ENCODE measurements at regions not wholly inside any gene's neighbourhood (a gene's known extent, or its start where the extent isn't known, plus 50 kb on each side); places are given as distances from the start of the nearest gene placed in this dataset.

DNA sequence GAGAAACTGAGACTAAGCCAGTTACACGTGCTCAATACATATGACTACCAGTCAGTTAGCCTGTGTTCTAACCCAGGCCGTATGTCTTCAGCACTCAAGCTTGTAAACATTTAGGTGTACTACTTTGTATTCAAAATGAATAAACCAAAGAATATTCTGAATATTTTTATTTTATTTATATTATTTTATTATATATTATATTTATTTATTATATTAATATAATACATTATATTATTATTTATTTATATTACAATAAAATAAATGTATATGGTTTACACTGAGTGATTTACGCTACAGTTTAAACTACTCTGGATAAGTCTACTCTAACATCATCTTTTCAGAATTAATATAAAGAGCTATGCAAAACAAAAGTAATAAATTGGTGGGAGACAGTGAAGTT is 691.5 kb downstream of the CENPC start:
- CTCF ChIA-PET, result no interaction called here
- no peak overlapping the region for H3K27ac Mint-ChIP-seq
- POLR2A ChIA-PET, result no interaction called here
- no peaks in the 10 kb centered on the region for H3K27me3 Mint-ChIP-seq
- intact Hi-C loops (cut with micrococcal nuclease), result no loop called here
- H3K36me3 Mint-ChIP-seq (ENCODE audit: low read depth), result no peaks in the 10 kb centered on the region
- DNase-seq, result no peak
- H3K4me3 Mint-ChIP-seq, result no peak overlapping the region
- TF ChIP-seq, protein P1, sequence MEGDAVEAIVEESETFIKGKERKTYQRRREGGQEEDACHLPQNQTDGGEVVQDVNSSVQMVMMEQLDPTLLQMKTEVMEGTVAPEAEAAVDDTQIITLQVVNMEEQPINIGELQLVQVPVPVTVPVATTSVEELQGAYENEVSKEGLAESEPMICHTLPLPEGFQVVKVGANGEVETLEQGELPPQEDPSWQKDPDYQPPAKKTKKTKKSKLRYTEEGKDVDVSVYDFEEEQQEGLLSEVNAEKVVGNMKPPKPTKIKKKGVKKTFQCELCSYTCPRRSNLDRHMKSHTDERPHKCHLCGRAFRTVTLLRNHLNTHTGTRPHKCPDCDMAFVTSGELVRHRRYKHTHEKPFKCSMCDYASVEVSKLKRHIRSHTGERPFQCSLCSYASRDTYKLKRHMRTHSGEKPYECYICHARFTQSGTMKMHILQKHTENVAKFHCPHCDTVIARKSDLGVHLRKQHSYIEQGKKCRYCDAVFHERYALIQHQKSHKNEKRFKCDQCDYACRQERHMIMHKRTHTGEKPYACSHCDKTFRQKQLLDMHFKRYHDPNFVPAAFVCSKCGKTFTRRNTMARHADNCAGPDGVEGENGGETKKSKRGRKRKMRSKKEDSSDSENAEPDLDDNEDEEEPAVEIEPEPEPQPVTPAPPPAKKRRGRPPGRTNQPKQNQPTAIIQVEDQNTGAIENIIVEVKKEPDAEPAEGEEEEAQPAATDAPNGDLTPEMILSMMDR (IDR thresholded peaks at IDR 0.05), result no peak
- no peaks in the 10 kb centered on the region for H3K4me1 Mint-ChIP-seq (ENCODE audit: low read depth)
- ATAC-seq, result no peak
- no peaks in the 10 kb centered on the region for H3K9me3 Mint-ChIP-seq

DNA sequence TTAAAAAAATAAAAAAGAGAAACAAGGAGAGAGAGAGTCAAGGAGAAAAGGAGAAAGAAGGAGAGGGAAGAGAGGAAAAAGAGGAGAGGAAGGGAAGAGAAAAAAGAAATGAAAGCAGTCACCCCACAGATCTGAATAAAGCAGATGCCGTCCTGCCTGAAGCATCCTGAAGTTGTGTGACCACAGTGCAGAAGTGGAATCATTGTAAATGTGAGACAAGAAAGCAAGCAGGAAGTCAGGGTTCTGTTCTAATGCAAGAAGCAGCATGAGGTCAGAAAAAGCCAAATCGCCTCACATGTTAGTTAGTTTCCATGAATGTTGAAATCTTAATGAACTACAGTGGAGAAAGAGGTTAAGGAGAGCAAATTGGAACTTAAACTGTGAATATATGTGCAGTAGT is 692.5 kb downstream of the CENPC start:
- Mint-ChIP-seq H3K4me3 (no peak overlapping the region), H3K27me3 (no peaks in the 10 kb centered on the region), H3K27ac (no peak overlapping the region), H3K9me3 (no peaks in the 10 kb centered on the region), H3K36me3 (ENCODE audit: low read depth) (no peaks in the 10 kb centered on the region), H3K4me1 (ENCODE audit: low read depth) (no peaks in the 10 kb centered on the region)
- ATAC-seq (no peak), DNase-seq (no peak)
- intact Hi-C loops (cut with micrococcal nuclease), result no loop called here
- TF ChIP-seq, protein P1 (IDR thresholded peaks at IDR 0.05), result no peak
- ChIA-PET POLR2A (no interaction called here), CTCF (no interaction called here)

- H3K27me3 Mint-ChIP-seq, result no peaks in the 10 kb centered on the region
- no peaks in the 10 kb centered on the region for H3K4me1 Mint-ChIP-seq (ENCODE audit: low read depth)
- no peak overlapping the region for H3K4me3 Mint-ChIP-seq
- ChIA-PET CTCF (no interaction called here), POLR2A (no interaction called here)
- TF ChIP-seq, protein P1 (IDR thresholded peaks at IDR 0.05), result no peak
- DNase-seq (no peak), ATAC-seq (no peak)
- intact Hi-C loops (cut with micrococcal nuclease), result no loop called here
- no peaks in the 10 kb centered on the region for H3K9me3 Mint-ChIP-seq
- no peak overlapping the region for H3K27ac Mint-ChIP-seq
- no peaks in the 10 kb centered on the region for H3K36me3 Mint-ChIP-seq (ENCODE audit: low read depth)
Observed at GRCh38 chr4:66849596-66849995, 695.7 kb downstream of the CENPC start.

DNA sequence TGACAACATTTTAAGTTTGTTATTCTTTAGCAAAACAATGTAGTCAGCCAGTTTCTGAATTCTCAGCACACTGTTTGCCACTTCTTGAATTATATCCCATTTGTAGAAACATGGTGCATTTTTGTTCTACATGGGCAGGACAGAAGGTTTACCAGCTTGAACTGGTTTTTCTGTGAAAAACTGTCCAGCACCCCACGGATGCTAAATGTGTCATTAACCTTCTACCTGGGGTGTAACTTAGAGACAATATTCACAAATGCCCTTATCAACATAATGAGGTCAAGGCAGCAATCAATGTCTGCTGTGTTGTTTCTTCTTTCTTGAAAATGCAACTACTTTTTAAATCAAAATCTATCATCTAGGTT is 702.6 kb downstream of the CENPC start:
- no peak overlapping the region for H3K4me3 Mint-ChIP-seq
- peaks cover 5% of the 10 kb centered on the region for H3K9me3 Mint-ChIP-seq
- intact Hi-C loops (cut with micrococcal nuclease), result no loop called here
- ChIA-PET CTCF (no interaction called here), POLR2A (no interaction called here)
- no peaks in the 10 kb centered on the region for H3K36me3 Mint-ChIP-seq (ENCODE audit: low read depth)
- ATAC-seq, result no peak
- H3K27ac Mint-ChIP-seq, result no peak overlapping the region
- no peaks in the 10 kb centered on the region for H3K27me3 Mint-ChIP-seq
- no peaks in the 10 kb centered on the region for H3K4me1 Mint-ChIP-seq (ENCODE audit: low read depth)
- TF ChIP-seq, protein P1 (IDR thresholded peaks at IDR 0.05), result no peak
- DNase-seq, result no peak

DNA sequence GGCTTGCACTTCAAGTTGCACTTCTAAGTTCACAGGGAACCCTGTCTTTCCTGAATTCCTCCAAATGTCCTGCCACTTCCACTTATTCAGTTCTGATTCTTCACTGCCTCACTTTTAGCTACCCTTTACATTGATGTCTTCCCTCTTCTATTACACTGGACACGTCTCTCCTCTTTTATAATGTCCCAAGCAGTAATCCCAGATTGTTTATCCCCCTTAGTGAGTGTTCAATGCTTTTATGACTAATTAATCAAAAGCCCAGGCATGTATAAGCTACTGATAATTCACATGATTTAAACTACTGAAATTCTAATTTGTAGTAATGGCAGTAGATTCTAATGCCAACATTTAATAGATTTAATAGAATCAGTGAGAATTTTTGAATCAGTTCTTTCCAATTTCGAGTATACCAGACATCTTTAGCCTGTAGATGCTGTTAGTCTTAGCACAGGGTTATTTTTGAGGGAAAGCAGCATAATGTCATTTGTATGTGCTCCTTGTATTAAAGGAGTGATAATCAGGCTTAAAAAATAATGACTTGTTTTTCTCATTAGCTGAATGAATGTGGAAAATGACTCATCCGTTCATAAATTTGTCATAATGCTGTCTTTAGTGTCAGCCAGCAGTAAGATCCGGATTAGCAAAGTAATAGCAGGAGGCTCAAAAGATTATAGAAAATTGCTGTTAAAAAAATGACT is 703.1 kb downstream of the CENPC start:
- CTCF ChIA-PET, result no interaction called here

More for the DNA sequence above, 703.1 kb downstream of the CENPC start:
- no peaks in the 10 kb centered on the region for H3K36me3 Mint-ChIP-seq (ENCODE audit: low read depth)
- H3K27ac Mint-ChIP-seq, result no peak overlapping the region
- no peak overlapping the region for H3K4me3 Mint-ChIP-seq
- TF ChIP-seq, protein P1 (IDR thresholded peaks at IDR 0.05), result no peak
- H3K27me3 Mint-ChIP-seq, result no peaks in the 10 kb centered on the region
- no peak for ATAC-seq
- H3K4me1 Mint-ChIP-seq (ENCODE audit: low read depth), result no peaks in the 10 kb centered on the region
- no peak for DNase-seq
- intact Hi-C loops (cut with micrococcal nuclease), result no loop called here
- POLR2A ChIA-PET, result no interaction called here
- peaks cover 5% of the 10 kb centered on the region for H3K9me3 Mint-ChIP-seq

Data from activated CD8-positive, alpha-beta T cell treated with anti-CD3 and anti-CD28 coated beads for 36 hours (primary cell).